Activated T-helper 1 cell treated with anti-CD3 and anti-CD28 coated beads, Interleukin-12 subunit alpha, Interleukin-12 subunit beta, Interleukin-2, Interleukin-4 antibody, amounts not matched to agents 30 ng/mL and 10 ng/mL and 1 ng/mL, durations not matched to agents 14 hours and 24 hours and 36 hours (primary cell): ENCODE measurements at regions not wholly inside any gene's neighbourhood (a gene's known extent, or its start where the extent isn't known, plus 50 kb on each side); places are given as distances from the start of the nearest gene placed in this dataset.

Experiments used
- DNase-seq: peaks from one replicate; pipeline ENCODE4 v3.0.0; 2021; ENCODE audit warnings: low spot score
- H3K27ac Mint-ChIP-seq: one replicate; pipeline ENCODE4 v1.8.0; 2021; ENCODE audit warnings: mild to moderate bottlenecking, mixed read lengths
- H3K27me3 Mint-ChIP-seq: one replicate; pipeline ENCODE4 v1.8.0; 2022; ENCODE audit warnings: mild to moderate bottlenecking, moderate library complexity, mixed read lengths; ENCODE audit not compliant: insufficient read depth
- H3K36me3 Mint-ChIP-seq: one replicate; pipeline ENCODE4 v1.8.0; 2021; ENCODE audit warnings: low read depth, mixed read lengths
- H3K4me1 Mint-ChIP-seq: one replicate; pipeline ENCODE4 v1.8.0; 2021; ENCODE audit warnings: low read depth, mixed read lengths
- H3K4me3 Mint-ChIP-seq: one replicate; pipeline ENCODE4 v1.8.0; 2021; ENCODE audit warnings: mild to moderate bottlenecking, moderate library complexity, mixed read lengths
- H3K9me3 Mint-ChIP-seq: one replicate; pipeline ENCODE4 v1.8.0; 2021; ENCODE audit warnings: mixed read lengths
- intact Hi-C: fragments of 100-400 bp; cut with micrococcal nuclease; formaldehyde crosslinking; loops from one replicate; pipeline ENCODE4 v1.15.1; 2024

DNA sequence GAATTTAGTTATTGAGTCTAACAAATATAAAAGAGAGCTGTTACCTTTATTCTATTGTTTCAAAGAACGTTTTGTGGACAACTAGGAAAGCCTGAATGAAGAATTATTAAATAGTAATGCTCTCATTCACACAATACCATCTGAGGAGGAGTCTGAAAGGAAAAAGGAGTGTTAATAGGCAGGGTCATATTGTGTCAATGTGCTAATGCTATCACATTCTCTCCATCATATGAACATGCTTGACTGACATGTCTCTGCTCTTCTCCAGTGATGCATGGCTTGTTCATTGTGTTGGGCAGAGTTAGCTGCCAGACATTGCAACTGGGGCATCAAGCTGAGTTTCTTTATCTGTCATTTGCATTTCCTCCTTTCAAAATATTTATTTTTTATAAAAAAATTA lies 1578.0 kb downstream of the MAT2B start:
- Mint-ChIP-seq H3K4me3 (no peak overlapping the region), H3K9me3 (peaks cover 2% of the 10 kb centered on the region), H3K4me1 (no peaks in the 10 kb centered on the region), H3K27me3 (no peaks in the 10 kb centered on the region), H3K36me3 (no peaks in the 10 kb centered on the region), H3K27ac (no peak overlapping the region)
- intact Hi-C loops: no loop called here
- no peak for DNase-seq

DNA sequence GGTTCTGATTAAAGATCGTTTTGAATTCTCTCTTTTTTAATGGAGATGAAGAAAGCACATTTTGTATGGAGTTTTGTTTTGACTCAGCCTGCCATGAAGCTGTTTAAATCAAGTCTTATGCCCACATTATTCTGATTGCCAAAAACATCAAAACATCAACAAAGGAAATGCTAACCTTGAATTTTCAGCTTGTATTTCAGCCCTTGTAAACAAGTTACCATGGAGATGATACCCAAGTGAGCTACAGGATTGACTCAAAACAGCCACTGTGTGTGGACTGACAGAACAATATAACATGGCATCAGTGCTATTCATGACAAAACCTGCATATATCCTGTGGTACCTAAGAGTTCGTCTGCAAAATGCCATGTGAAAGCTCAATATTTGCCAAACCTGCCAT lies 1581.0 kb downstream of the MAT2B start:
- no peak for DNase-seq
- H3K9me3 Mint-ChIP-seq: no peaks in the 10 kb centered on the region
- no peaks in the 10 kb centered on the region for H3K27me3 Mint-ChIP-seq
- no peak overlapping the region for H3K4me3 Mint-ChIP-seq
- intact Hi-C loops: no loop called here
- H3K4me1 Mint-ChIP-seq: no peaks in the 10 kb centered on the region
- no peaks in the 10 kb centered on the region for H3K36me3 Mint-ChIP-seq
- no peak overlapping the region for H3K27ac Mint-ChIP-seq

DNA sequence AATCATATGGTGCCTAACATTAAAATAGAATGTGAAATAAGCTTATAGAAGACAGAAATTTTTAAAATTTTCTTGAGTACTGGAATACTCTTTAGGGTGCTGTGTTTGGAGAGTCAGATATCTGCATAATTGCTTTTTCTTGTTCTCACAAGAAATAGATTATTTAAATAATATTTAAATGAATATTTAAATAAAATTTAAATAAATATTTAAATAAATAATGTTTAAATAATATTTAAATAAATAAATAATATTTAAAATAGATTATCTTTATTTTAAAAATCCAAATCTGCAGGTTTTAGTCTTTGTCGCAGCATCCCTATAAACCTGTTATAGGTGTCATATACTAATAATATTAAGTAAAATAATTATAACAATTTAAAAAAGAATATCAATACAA lies 1589.4 kb downstream of the MAT2B start:
- no peaks in the 10 kb centered on the region for H3K27me3 Mint-ChIP-seq
- H3K36me3 Mint-ChIP-seq: no peaks in the 10 kb centered on the region
- H3K27ac Mint-ChIP-seq: no peak overlapping the region
- DNase-seq: no peak
- peaks cover 8% of the 10 kb centered on the region for H3K9me3 Mint-ChIP-seq
- H3K4me1 Mint-ChIP-seq: no peaks in the 10 kb centered on the region
- intact Hi-C loops: no loop called here
- no peak overlapping the region for H3K4me3 Mint-ChIP-seq

DNA sequence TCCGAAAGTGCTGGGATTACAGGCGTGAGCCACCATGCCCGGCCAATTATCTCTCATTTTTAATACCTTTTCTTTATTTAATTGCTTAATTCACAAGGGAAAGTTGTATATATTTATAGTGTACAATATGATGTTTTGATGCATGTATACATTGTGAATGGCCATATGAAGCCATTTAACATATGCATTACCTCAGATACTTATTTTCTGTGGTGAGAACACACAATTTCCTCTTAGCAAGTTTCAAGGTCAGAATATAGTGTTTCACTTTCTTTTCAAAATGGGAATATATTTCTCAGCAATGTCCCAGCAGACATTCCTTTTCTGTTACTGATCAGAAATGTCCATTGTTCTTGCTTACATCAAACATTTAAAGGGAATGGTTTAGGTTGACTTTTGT lies 1596.3 kb downstream of the MAT2B start:
- Mint-ChIP-seq H3K36me3 (no peaks in the 10 kb centered on the region), H3K27me3 (no peaks in the 10 kb centered on the region), H3K4me3 (no peak overlapping the region), H3K9me3 (peaks cover 13% of the 10 kb centered on the region), H3K27ac (no peak overlapping the region), H3K4me1 (no peaks in the 10 kb centered on the region)
- no peak for DNase-seq
- intact Hi-C loops: no loop called here

DNA sequence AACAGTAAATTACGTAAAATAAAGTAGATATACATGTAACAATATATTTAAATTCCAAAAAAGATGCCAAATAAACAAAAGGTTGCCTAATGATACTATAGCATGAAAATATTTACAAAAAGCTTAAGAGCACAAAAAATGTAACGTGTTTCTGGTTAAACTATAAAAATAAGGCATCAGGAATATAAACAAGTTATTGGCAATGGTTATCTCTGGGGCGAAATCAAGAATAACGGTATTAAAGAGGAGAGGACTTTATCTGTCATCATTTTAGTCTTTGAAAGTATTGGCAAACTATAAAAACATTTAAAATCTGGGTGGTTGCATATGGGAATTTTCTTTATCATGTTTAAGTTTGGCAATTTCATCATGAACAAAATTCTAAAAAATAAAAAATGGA lies 1599.2 kb downstream of the MAT2B start:
- H3K9me3 Mint-ChIP-seq: peaks cover 8% of the 10 kb centered on the region
- intact Hi-C loops: no loop called here
- H3K27me3 Mint-ChIP-seq: no peaks in the 10 kb centered on the region
- H3K4me3 Mint-ChIP-seq: no peak overlapping the region
- no peaks in the 10 kb centered on the region for H3K36me3 Mint-ChIP-seq
- H3K4me1 Mint-ChIP-seq: no peaks in the 10 kb centered on the region
- no peak overlapping the region for H3K27ac Mint-ChIP-seq
- no peak for DNase-seq

DNA sequence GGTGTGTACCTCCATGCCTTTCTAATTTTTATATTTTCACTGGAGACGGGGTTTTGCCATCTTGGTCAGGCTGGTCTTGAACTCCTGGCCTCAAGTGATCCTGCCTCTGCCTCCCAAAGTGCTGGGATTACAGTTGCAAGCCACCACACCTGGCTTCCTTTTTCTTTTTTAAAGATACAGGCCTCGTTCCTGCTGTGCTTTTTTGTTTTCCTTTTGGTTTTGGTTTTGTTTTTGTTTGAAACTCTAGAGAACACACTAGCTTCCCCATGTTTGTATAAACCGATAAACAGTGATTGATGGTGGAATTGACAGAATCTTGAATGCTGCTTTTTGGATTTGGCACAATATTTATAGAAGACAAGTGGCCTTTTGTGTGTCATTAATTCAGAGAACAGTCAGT lies 1603.4 kb downstream of the MAT2B start:
- DNase-seq: no peak
- Mint-ChIP-seq H3K36me3 (no peaks in the 10 kb centered on the region), H3K4me1 (no peaks in the 10 kb centered on the region), H3K4me3 (no peak overlapping the region), H3K9me3 (no peaks in the 10 kb centered on the region), H3K27me3 (no peaks in the 10 kb centered on the region), H3K27ac (no peak overlapping the region)
- intact Hi-C loops: no loop called here

DNA sequence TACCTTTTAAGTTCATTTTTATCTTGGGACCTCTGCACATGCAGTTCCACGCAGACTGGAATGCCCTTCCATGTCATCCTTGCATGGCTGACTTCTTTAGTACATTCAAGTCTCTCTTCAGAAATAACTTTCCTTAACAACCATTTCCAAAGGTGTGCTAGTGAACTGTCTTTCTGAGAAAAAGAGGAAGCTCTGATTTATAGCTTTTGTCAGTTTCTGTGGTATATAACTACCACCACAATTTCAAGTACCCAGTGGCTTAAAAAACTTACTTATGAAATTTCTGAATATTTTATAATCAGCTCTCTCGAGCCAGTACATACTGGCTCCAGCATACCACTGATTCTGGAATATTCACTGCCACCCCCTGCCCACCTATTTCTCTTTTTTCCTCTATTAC lies 1613.8 kb downstream of the MAT2B start:
- no peaks in the 10 kb centered on the region for H3K4me1 Mint-ChIP-seq
- peaks cover 4% of the 10 kb centered on the region for H3K9me3 Mint-ChIP-seq
- no peak overlapping the region for H3K27ac Mint-ChIP-seq
- DNase-seq: no peak
- intact Hi-C loops: no loop called here
- no peak overlapping the region for H3K4me3 Mint-ChIP-seq
- H3K36me3 Mint-ChIP-seq: no peaks in the 10 kb centered on the region
- H3K27me3 Mint-ChIP-seq: no peaks in the 10 kb centered on the region

DNA sequence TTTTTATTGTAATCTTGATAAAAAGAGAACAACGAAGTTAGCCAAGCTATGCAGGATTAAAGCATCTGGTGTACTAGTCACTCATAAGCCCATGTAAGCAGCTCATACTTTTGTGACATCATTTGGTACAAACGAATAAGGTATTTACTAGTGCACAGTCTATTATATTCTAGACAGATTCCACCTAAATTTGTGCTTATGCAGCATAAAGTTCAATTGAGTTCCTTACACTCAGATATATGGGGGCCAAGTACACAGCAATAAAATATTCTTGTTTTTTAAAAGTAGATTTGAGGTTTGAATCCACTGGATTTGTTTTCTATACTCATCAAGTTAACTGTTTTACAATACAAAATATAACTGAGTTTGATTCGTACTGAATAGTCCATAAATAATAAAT lies 1621.2 kb downstream of the MAT2B start:
- H3K4me1 Mint-ChIP-seq: no peaks in the 10 kb centered on the region
- no peaks in the 10 kb centered on the region for H3K36me3 Mint-ChIP-seq
- H3K27ac Mint-ChIP-seq: no peak overlapping the region
- no peak overlapping the region for H3K4me3 Mint-ChIP-seq
- intact Hi-C loops: no loop called here
- H3K9me3 Mint-ChIP-seq: no peaks in the 10 kb centered on the region
- no peak for DNase-seq
- no peaks in the 10 kb centered on the region for H3K27me3 Mint-ChIP-seq

DNA sequence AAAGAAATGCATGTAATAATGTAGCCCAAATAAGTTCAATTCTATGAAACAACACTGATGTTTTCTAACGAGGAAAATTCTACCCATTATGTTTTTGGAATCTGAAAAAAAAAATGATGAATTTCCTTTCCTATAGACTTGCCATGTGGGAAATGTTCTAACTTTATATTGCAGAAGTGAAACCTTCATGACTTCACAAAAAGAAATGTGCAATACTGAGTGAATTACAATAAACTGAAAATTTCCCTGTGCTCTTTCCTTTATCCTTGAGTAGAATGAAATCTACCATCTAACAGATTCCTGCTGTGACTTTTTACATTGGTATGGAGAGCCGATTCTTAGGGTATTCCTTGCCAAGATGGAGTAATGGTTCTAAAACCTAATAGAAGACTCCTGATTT lies 1622.5 kb downstream of the MAT2B start:
- Mint-ChIP-seq H3K4me3 (no peak overlapping the region), H3K27me3 (no peaks in the 10 kb centered on the region), H3K9me3 (no peaks in the 10 kb centered on the region), H3K27ac (no peak overlapping the region), H3K4me1 (no peaks in the 10 kb centered on the region), H3K36me3 (no peaks in the 10 kb centered on the region)
- intact Hi-C loops: no loop called here
- DNase-seq: no peak

DNA sequence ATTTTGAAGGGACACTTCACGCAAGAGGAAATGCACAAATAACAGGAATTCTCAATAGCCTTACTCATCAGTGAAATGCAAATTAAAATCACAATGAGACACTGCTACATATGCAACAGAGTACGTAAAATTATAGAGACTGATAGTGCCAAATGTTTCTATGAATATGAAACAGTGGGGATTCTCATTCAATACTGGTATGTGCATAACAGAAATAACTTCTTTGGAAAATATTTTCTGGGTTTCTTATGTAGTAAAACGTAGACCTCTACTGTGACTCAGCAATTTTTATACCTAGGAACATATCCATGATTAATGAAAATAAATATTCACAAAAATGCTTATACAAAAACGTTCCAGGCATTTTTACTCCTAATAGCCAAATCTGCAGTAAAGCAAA lies 1625.2 kb downstream of the MAT2B start:
- Mint-ChIP-seq H3K9me3 (no peaks in the 10 kb centered on the region), H3K27me3 (no peaks in the 10 kb centered on the region), H3K27ac (no peak overlapping the region), H3K4me1 (no peaks in the 10 kb centered on the region), H3K4me3 (no peak overlapping the region), H3K36me3 (no peaks in the 10 kb centered on the region)
- DNase-seq: no peak
- intact Hi-C loops: no loop called here

DNA sequence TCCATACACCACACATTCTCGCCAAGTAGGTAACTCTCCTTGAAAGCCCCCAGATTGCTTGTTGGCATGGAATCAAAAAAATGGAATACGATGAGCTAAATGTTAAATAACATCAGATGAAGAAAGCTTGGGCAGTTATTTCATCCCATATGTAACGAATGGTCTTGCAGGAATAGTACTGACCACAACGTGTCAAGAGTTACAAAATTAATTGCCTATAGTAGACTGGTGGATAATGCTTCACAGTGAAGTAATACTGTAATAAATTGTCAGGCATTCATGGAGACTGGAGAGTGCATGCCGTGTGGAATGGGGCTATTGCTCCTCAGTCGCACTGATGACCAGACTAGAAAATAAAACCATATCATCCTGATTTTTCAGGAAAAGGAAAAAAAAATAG lies 1628.7 kb downstream of the MAT2B start:
- H3K4me1 Mint-ChIP-seq: no peaks in the 10 kb centered on the region
- H3K27ac Mint-ChIP-seq: no peak overlapping the region
- DNase-seq: no peak
- H3K4me3 Mint-ChIP-seq: no peak overlapping the region
- no peaks in the 10 kb centered on the region for H3K36me3 Mint-ChIP-seq
- intact Hi-C loops: no loop called here
- H3K9me3 Mint-ChIP-seq: no peaks in the 10 kb centered on the region
- H3K27me3 Mint-ChIP-seq: no peaks in the 10 kb centered on the region

DNA sequence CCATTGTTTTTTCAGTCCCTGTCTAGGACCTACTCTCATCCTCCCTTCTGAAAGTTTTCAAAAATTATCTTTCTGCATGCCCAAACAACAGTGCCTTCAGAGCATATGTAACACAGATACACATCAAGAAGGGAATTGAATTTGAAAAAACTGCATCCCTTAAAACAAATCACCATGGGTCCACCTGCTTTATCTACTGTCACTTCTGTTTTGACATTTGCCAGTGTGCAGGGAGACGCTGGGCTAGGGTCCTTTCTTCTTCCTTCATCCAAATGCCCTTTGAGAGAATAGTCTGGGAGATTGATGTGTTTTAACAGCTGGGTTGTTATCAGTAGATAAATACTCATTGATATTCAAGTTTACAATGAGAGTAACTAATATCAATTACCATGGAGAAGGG lies 1630.1 kb downstream of the MAT2B start:
- Mint-ChIP-seq H3K27me3 (no peaks in the 10 kb centered on the region), H3K9me3 (no peaks in the 10 kb centered on the region), H3K4me3 (no peak overlapping the region), H3K4me1 (no peaks in the 10 kb centered on the region), H3K27ac (no peak overlapping the region), H3K36me3 (no peaks in the 10 kb centered on the region)
- intact Hi-C loops: no loop called here
- DNase-seq: no peak

DNA sequence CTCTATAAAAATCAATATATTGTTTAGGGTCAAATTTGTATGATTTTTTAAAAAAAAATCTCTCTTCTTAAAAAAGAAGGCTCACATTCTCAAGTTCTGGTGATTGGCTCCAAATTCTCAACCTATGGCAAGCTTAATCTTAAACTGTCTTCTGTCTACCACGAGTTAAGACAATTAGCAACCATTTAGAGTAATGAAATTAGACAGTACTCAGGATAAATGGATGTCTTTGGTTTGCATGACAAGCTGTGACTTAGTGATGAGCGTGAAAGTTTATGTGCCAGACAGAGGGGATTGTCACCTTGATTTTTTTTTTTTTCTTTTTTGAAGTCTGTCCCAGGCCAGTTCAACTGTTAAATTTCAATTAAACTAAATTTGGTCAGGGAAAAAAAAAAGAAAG lies 1632.3 kb downstream of the MAT2B start:
- no peaks in the 10 kb centered on the region for H3K27me3 Mint-ChIP-seq
- no peaks in the 10 kb centered on the region for H3K36me3 Mint-ChIP-seq
- DNase-seq: no peak
- no peaks in the 10 kb centered on the region for H3K9me3 Mint-ChIP-seq
- no peak overlapping the region for H3K4me3 Mint-ChIP-seq
- H3K4me1 Mint-ChIP-seq: no peaks in the 10 kb centered on the region
- intact Hi-C loops: no loop called here
- H3K27ac Mint-ChIP-seq: no peak overlapping the region

DNA sequence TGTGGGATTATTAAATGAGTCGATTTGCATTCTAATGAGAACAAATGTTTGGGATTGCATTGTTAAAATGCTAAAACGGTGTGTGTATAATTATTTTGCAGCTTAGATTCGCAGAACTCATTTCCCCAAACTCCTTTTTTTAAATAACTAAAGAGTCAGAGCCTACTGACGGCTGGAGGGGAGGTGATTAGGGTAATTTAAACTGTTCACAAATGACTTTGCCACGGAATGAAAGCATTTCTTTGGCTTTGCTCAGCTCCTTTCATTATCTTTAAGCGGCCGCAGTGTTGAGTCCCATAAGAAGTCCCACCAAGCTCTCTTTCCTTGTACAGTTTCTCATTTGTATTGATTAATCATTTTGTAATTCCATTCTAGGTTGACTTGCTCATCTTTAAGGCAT lies 1632.8 kb downstream of the MAT2B start:
- intact Hi-C loops: no loop called here
- Mint-ChIP-seq H3K36me3 (no peaks in the 10 kb centered on the region), H3K27me3 (no peaks in the 10 kb centered on the region), H3K4me1 (no peaks in the 10 kb centered on the region), H3K27ac (no peak overlapping the region), H3K9me3 (no peaks in the 10 kb centered on the region), H3K4me3 (no peak overlapping the region)
- no peak for DNase-seq
